HEK293 (cell line): ENCODE measurements at regions not wholly inside any gene's neighbourhood (a gene's known extent, or its start where the extent isn't known, plus 50 kb on each side); places are given as distances from the start of the nearest gene placed in this dataset.

Source experiments
- PRDM1 ChIP-seq: fragments of 450-650 bp; formaldehyde crosslinking; IDR thresholded peaks from 2 replicates; pipeline ENCODE4; 2016; ENCODE audit warnings: missing biosample characterization, missing genetic modification characterization
- REST ChIP-seq: fragments of 450-650 bp; formaldehyde crosslinking; IDR thresholded peaks from 2 replicates; pipeline ENCODE4 v1.5.1; 2016; ENCODE audit warnings: missing biosample characterization, missing genetic modification characterization
- SP2 ChIP-seq: fragments of 450-650 bp; formaldehyde crosslinking; IDR thresholded peaks from 2 replicates; pipeline ENCODE4 v1.5.1; 2016; ENCODE audit warnings: missing biosample characterization, missing genetic modification characterization
- YY1 ChIP-seq: fragments of 450-650 bp; formaldehyde crosslinking; IDR thresholded peaks from 2 replicates; pipeline ENCODE4 v1.5.1; 2018; ENCODE audit warnings: missing biosample characterization, missing genetic modification characterization
- ZBTB1 ChIP-seq: fragments of 450-650 bp; formaldehyde crosslinking; IDR thresholded peaks from 2 replicates; pipeline ENCODE4 v1.5.1; 2016; ENCODE audit warnings: missing biosample characterization, missing genetic modification characterization
- ZNF114 ChIP-seq: fragments of 450-650 bp; formaldehyde crosslinking; IDR thresholded peaks from 2 replicates; pipeline ENCODE4 v1.5.0; 2017; ENCODE audit warnings: missing biosample characterization, missing genetic modification characterization
- ZNF138 ChIP-seq: fragments of 450-650 bp; formaldehyde crosslinking; IDR thresholded peaks from 2 replicates; pipeline ENCODE4 v1.5.1; 2016; ENCODE audit warnings: missing biosample characterization, missing genetic modification characterization, borderline replicate concordance
- ZNF274 ChIP-seq, 2 experiments: fragments of 200-500 bp in 1 of 2; fragments of 450-650 bp in 1 of 2; sonication (Bioruptor generic) in 1 of 2; formaldehyde crosslinking in 1 of 2; IDR thresholded peaks; 2 replicates each; pipeline versions ENCODE4 v1.5.1 to v1.6.1; 2014 to 2016; ENCODE audit warnings: borderline replicate concordance in 1 of 2, inconsistent platforms in 1 of 2, low read length in 1 of 2, missing biosample characterization in 1 of 2, missing genetic modification characterization in 1 of 2
- ZNF302 ChIP-seq: fragments of 450-650 bp; formaldehyde crosslinking; IDR thresholded peaks from 2 replicates; pipeline ENCODE4 v1.5.1; 2016; ENCODE audit warnings: missing biosample characterization, missing genetic modification characterization, low read depth
- ZNF398 ChIP-seq: fragments of 450-650 bp; formaldehyde crosslinking; IDR thresholded peaks from 2 replicates; pipeline ENCODE4 v1.5.1; 2017; ENCODE audit warnings: missing biosample characterization, missing genetic modification characterization
- ZNF701 ChIP-seq: fragments of 450-650 bp; formaldehyde crosslinking; IDR thresholded peaks from 2 replicates; pipeline ENCODE4 v1.5.1; 2016; ENCODE audit warnings: missing biosample characterization, missing genetic modification characterization
- TF ChIP-seq, protein P1 (sequence below): fragments of 450-650 bp; formaldehyde crosslinking; IDR thresholded peaks from 2 replicates; pipeline ENCODE4 v1.5.1; 2016; ENCODE audit warnings: missing biosample characterization, missing genetic modification characterization, borderline replicate concordance
- TF ChIP-seq, protein P2 (sequence below): fragments of 450-650 bp; formaldehyde crosslinking; IDR thresholded peaks from 2 replicates; pipeline ENCODE4 v1.5.1; 2016; ENCODE audit warnings: missing biosample characterization, missing genetic modification characterization

GRCh38 chr10:60595852-60596251 is 182.4 kb upstream of the CDK1 start:
- TF ChIP-seq REST (tag by site-specific recombination) (no peak), ZNF138 (tag by site-specific recombination) (no peak), ZNF701 (tag by site-specific recombination) (no peak), ZNF274 (IDR thresholded peaks at IDR 0.05; ENCODE audit: low read length) (no peak), ZNF274 (tag by site-specific recombination; IDR thresholded peaks at IDR 0.05; ENCODE audit: borderline replicate concordance) (no peak), ZBTB1 (tag by site-specific recombination) (no peak), PRDM1 (tag by site-specific recombination) (no peak), ZNF398 (tag by site-specific recombination) (no peak), ZNF302 (tag by site-specific recombination) (no peak), YY1 (tag by site-specific recombination) (no peak), SP2 (tag by site-specific recombination) (no peak), ZNF114 (tag by site-specific recombination) (no peak)
- TF ChIP-seq, protein P1, sequence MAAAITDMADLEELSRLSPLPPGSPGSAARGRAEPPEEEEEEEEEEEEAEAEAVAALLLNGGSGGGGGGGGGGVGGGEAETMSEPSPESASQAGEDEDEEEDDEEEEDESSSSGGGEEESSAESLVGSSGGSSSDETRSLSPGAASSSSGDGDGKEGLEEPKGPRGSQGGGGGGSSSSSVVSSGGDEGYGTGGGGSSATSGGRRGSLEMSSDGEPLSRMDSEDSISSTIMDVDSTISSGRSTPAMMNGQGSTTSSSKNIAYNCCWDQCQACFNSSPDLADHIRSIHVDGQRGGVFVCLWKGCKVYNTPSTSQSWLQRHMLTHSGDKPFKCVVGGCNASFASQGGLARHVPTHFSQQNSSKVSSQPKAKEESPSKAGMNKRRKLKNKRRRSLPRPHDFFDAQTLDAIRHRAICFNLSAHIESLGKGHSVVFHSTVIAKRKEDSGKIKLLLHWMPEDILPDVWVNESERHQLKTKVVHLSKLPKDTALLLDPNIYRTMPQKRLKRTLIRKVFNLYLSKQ (tag by site-specific recombination) = no peak
- TF ChIP-seq, protein P2, sequence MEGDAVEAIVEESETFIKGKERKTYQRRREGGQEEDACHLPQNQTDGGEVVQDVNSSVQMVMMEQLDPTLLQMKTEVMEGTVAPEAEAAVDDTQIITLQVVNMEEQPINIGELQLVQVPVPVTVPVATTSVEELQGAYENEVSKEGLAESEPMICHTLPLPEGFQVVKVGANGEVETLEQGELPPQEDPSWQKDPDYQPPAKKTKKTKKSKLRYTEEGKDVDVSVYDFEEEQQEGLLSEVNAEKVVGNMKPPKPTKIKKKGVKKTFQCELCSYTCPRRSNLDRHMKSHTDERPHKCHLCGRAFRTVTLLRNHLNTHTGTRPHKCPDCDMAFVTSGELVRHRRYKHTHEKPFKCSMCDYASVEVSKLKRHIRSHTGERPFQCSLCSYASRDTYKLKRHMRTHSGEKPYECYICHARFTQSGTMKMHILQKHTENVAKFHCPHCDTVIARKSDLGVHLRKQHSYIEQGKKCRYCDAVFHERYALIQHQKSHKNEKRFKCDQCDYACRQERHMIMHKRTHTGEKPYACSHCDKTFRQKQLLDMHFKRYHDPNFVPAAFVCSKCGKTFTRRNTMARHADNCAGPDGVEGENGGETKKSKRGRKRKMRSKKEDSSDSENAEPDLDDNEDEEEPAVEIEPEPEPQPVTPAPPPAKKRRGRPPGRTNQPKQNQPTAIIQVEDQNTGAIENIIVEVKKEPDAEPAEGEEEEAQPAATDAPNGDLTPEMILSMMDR (tag by site-specific recombination) = no peak
